SIG-M5 treated with dmso at 0.1 percent for 504 hours (cell line): ENCODE measurements at regions not wholly inside any gene's neighbourhood (a gene's known extent, or its start where the extent isn't known, plus 50 kb on each side); places are given as distances from the start of the nearest gene placed in this dataset.

ENCODE experiments used
- DNase-seq: peaks from one replicate; lab custom pipeline; 2025; ENCODE audit not compliant: unreplicated experiment; lab: John Stamatoyannopoulos, UW

DNA sequence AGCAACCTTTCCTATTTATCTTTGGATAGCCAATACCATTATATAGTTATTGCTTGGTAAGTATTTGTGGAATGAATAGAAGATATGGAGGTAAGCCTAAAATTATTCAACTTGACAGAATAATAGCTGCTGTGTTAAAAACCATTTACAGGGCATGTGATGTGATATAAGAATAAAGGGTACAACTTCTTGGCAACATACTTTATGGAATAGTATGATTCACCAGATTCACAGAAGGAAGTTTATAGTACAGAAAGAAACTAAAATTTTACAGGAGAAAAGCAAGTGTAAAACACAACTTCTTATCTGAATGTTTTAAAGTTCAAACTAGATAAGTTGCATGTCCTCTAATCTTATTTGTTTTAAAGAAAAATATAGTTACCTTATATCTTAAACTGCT is 186.4 kb upstream of the ZRANB2 start:
- no peak for DNase-seq

DNA sequence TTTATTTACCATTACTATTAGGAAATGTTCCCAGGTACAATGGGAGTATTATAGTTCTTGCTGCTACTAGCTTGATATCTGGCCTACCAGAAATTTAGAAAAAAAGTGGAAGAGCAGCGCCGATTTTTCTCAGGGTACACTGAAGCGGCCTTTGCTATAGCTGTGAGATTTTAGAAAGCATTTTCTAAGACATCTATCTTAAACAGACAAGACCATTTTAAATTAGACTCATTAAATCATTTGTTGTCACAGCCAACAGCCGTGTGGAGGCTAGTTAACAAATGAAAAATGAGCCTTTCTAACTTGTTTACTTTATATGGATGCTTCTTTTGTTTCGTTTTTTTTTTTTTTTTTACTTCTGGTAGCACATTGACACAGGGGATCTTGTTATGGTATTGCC is 183.2 kb upstream of the ZRANB2 start:
- no peak for DNase-seq

- no peak for DNase-seq
These were observed 182.1 kb upstream of the ZRANB2 start for GRCh38 chr1:71262970-71263369.

DNA sequence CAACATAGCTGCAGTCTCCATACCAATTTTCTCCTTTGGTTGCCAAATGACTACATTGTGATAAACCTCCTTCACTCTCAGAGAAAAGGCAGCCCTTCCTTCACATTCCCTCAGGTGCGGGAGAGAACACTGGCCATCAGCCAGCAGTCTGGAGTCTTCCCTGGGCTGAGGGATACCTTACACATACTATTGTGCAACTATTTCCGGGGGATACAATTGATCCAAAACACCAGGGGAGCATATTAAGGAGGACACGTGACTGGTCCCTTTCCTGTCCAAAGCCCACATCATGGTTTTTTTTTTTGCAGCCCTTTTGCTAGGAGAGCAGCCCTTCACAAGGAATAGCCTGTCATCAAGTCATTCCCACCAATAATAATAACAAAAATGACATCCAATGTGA is 172.1 kb upstream of the ZRANB2 start:
- no peak for DNase-seq

DNA sequence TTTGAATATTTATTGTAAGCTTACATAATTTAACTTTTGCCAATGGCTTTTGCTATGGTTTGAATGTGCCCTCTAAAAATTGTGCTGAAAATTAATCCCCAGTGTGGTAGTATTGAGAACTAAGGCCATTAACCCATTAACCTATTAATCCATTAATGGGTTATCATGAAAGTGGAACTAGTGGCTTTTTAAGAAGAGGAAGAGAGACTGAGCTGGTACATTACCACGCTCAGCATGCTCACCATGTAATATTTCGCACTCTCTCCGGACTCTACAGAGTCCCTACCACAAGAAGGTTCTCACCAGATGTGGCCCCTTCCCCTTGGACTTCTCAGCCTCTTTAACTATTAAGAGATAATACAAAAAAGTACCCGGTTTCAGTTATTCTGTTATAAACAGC is 164.4 kb upstream of the ZRANB2 start:
- no peak for DNase-seq

DNA sequence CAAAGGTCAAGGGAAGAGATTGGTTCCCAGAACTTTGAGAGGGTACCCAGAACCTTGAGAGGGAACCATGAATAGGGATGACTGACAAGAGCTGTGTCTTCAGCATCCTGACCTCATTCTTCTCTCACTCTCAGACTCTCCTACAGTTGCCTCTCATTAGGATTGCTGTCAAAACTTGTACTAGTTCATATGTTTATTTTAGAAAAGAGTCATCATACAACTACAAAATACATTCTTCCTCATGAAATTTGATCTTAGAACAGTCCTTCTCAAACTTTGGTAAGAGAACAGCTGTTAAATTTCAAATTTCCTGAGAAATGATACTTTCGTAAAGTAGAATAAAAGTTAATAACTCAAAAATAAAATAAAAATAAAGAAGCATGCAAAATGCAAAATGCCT is 161.4 kb upstream of the ZRANB2 start:
- no peak for DNase-seq

DNA sequence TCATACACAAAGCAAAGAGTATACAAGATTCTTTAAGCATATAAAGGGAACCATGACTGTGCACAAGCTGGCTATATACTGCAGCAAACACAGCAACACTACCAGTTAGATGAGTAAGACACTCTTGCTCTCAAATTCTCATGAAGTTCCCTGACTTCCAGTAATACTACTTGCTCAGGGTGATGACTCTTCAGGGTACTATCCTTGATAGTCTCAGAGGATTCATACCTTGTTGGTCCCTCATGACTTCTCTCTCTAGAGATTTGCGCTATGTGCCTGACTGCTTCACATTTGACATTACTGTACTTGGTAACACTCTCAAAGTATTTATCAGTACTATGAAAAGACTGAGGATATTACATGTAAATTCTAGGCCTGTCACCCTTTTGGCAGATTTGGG is 159.8 kb upstream of the ZRANB2 start:
- no peak for DNase-seq

DNA sequence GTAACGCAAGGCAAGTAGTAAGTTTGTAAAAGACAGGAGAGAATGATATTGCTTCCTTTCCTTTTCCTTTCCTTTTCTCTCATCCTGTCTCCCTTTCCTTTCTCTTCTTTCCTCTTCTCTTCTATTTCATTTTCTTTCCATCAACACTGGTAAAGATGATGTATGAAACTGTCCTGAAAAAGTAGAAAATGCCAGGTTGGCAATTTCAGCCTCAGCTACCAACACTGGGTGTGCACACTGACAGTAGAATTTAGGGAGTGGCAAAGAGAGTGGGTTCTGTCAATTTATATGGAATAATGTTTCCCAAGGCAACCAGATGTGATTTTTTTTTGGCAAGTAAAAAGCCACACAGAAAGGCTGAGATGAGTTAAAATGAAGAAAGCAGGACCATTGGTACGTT is 155.7 kb upstream of the ZRANB2 start:
- DNase-seq, result no peak

GRCh38 chr1:71233645-71234044 is 152.8 kb upstream of the ZRANB2 start:
- no peak for DNase-seq

- DNase-seq, result no peak
These were observed 152.0 kb upstream of the ZRANB2 start for GRCh38 chr1:71232786-71233185.

DNA sequence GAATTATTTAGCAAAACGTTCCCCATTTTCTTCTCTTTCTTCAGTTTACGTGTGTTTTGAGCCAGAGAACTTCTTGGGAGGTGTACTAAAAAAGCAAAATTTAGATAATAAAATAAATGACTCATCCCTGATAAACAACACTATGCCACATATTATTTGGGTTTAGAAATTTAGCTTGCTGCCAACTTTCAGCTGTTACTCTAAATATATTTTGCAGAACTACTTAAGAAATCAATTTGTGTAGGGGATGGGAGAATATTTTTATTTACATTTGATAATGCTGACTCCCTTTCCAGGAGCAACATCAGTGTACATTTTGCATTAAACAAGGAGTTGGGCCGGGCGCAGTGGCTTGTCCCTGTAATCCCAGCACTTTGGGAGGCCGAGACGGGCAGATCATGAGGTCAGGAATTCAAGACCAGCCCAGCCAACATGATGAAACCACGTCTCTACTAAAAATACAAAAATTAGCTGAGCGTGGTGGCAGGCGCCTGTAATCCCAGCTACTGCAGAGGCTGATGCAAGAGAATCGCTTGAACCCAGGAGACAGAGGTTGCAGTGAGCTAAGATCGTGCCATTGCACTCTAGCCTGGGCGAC is 151.4 kb upstream of the ZRANB2 start:
- no peak for DNase-seq

- DNase-seq, result no peak
These were observed 150.9 kb upstream of the ZRANB2 start for GRCh38 chr1:71231751-71232150.

GRCh38 chr1:71228742-71229365 is 148.0 kb upstream of the ZRANB2 start:
- DNase-seq, result no peak

- no peak for DNase-seq
These were observed 147.4 kb upstream of the ZRANB2 start for GRCh38 chr1:71228241-71228640.

- DNase-seq, result no peak
These were observed 144.0 kb upstream of the ZRANB2 start for GRCh38 chr1:71224741-71225377.

DNA sequence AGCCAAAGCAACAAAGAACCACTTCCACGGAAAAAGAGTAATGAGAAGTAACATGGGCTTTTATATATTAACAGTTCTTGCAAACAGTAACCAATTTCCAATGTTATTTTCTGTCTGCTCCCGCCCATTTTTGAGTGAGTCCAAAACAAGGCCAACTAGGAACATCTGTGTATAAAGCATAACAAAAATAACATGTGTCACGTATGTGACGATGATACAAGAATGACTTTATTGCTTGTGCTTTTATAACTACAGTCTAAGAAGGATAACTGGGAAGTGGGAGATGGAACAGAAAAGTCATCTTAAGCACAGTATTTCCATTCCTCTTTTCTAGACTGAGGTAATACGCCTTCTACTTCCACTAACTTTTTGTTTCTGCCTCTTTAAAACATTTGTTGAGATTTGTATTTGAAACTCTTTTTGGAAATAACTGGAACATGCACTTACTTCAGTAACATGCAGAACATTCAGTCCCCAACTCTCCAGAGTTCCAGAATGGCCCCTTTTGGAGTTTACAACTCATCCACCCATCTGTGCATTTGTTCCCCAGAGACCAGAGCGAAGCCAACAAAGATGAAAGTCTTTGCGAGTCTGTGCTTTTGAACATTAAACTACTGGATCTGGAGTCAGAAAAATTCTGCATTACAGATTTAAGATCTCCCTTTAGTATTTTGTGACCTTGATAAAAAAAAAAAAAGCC is 143.0 kb upstream of the ZRANB2 start:
- no peak for DNase-seq

DNA sequence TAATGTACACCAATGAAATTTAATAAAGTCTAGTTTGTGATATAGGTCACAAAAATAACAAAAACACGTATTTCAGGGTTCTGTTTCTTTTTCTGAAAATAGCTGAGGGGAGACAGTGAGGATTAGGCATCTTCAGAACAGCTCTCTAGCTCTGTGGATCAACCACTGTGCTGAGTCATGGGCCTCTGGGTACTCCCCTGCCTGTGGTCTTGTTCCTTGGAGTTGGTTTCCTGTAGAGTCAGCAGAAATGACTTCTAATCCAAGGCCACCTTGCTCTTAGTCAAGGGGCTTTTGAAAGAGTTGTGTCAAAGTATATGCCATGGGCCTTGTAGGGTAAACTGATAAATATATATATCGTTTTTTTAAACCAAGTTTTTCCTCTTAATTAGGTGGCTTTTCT is 141.8 kb upstream of the ZRANB2 start:
- DNase-seq, result peak; percentile 26

GRCh38 chr1:71210718-71211117 is 129.9 kb upstream of the ZRANB2 start:
- no peak for DNase-seq

- DNase-seq, result no peak
These were observed 122.4 kb upstream of the ZRANB2 start for GRCh38 chr1:71203241-71203640.

- no peak for DNase-seq
These were observed 119.7 kb upstream of the ZRANB2 start for GRCh38 chr1:71200503-71200902.

DNA sequence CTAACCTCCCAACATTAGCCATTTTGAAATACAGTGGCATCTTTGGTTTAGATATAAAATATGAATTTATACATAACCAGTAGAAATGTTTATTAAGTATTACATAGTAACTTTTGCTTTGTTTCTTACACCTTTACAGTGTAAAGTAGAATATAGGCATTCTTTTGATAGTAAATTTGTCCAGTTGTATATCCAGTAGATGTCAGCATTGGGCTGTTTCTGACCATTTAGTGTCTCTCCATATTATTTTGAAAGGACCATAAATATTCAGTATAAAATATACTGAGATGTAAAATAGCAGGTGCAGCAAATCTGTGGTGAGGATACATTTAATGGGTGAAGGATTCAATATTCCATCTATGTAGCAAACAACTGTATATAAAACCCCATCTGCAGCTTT is 115.8 kb upstream of the ZRANB2 start:
- no peak for DNase-seq

- no peak for DNase-seq
These were observed 112.3 kb upstream of the ZRANB2 start for GRCh38 chr1:71193153-71193552.
